A673 (cell line): ENCODE measurements at regions not wholly inside any gene's neighbourhood (a gene's known extent, or its start where the extent isn't known, plus 50 kb on each side); places are given as distances from the start of the nearest gene placed in this dataset.

Source experiments
- CTCF ChIP-seq: fragments of 300-800, 200-600 bp; sonication (generic); conservative IDR thresholded peaks from 2 replicates; pipeline ENCODE4 v1.5.1; 2017; ENCODE audit warnings: low read depth, mild to moderate bottlenecking, antibody characterized with exemption, low read length, moderate library complexity, mixed read lengths
- EZH2 ChIP-seq: fragments of 200-600 bp; sonication (generic); IDR thresholded peaks from 2 replicates; pipeline ENCODE4 v1.6.1; 2017; ENCODE audit warnings: borderline replicate concordance, low read depth, mild to moderate bottlenecking, mixed read lengths, antibody characterized with exemption, low read length; ENCODE audit not compliant: poor library complexity, severe bottlenecking

GRCh38 chr13:103945836-103946235 is 879.6 kb upstream of the SLC10A2 start:
- TF ChIP-seq CTCF (no peak), EZH2 (no peak)
